AG10803 (cell line): ENCODE measurements at regions not wholly inside any gene's neighbourhood (a gene's known extent, or its start where the extent isn't known, plus 50 kb on each side); places are given as distances from the start of the nearest gene placed in this dataset.
A peak's percentile ranks its signal among the peaks of the same experiment; 100 is the strongest.
"Not testable (repeated sequence)": the region's sequence is repeated elsewhere in the genome, so short reads cannot be mapped to it uniquely, and the experiment has no call there.

Source experiments
- DNase-seq: peaks from one replicate; pipeline ENCODE4 v3.0.0; 2010; ENCODE audit warnings: low read depth
- H3K4me3 ChIP-seq: 2 replicates; pipeline ENCODE4 v1.5.1; 2011; ENCODE audit warnings: mild to moderate bottlenecking, low read length, control low read depth
- CTCF ChIP-seq: conservative IDR thresholded peaks from 2 replicates; pipeline ENCODE4 v1.5.1; 2011; ENCODE audit warnings: mild to moderate bottlenecking, low read length, control low read depth, inconsistent platforms

GRCh38 chr12:25394025-25394424, 143.3 kb upstream of the KRAS start:
- H3K4me3 ChIP-seq = no peak overlapping the region
- no peak for TF ChIP-seq CTCF
- DNase-seq = no peak

DNA sequence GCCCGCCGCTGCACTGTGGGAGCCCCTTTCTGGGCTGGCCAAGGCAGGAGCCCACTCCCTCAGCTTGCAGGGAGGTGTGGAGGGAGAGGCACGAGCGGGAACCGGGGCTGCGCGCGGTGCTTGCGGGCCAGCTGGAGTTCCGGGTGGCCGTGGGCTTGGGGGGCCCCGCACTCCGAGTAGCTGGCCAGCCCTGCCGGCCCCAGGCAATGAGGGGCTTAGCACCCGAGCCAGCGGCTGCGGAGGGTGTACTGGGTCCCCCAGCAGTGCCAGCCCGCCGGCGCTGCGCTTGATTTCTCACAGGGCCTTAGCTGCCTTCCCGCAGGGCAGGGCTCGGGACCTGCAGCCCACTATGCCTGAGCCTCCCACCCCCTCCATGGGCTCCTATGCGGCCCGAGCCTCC, 140.6 kb upstream of the KRAS start:
- not testable (repeated sequence) for H3K4me3 ChIP-seq, DNase-seq

DNA sequence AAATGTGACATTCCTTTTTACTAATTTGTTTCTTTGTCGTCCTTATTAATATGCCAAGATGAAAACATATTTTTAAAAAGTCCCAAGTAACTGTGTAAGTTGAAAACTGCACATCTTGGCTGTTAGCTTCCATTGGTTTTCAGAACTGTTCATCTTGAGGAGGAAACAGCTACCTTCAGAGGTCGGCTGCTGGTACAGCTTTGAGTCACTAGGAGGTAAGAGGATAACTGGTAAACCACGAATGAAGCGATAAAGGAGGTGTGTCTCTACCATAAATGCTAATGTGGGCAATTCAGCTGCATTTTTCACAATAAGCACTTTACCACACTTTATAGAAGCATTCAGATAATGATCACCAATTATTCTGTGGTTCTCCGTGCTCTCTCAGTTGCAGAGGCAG, 137.5 kb upstream of the KRAS start:
- TF ChIP-seq CTCF = no peak
- DNase-seq = no peak
- no peak overlapping the region for H3K4me3 ChIP-seq

- DNase-seq = no peak
- no peak for TF ChIP-seq CTCF
These were observed 137.0 kb upstream of the KRAS start for GRCh38 chr12:25387732-25388050.

DNA sequence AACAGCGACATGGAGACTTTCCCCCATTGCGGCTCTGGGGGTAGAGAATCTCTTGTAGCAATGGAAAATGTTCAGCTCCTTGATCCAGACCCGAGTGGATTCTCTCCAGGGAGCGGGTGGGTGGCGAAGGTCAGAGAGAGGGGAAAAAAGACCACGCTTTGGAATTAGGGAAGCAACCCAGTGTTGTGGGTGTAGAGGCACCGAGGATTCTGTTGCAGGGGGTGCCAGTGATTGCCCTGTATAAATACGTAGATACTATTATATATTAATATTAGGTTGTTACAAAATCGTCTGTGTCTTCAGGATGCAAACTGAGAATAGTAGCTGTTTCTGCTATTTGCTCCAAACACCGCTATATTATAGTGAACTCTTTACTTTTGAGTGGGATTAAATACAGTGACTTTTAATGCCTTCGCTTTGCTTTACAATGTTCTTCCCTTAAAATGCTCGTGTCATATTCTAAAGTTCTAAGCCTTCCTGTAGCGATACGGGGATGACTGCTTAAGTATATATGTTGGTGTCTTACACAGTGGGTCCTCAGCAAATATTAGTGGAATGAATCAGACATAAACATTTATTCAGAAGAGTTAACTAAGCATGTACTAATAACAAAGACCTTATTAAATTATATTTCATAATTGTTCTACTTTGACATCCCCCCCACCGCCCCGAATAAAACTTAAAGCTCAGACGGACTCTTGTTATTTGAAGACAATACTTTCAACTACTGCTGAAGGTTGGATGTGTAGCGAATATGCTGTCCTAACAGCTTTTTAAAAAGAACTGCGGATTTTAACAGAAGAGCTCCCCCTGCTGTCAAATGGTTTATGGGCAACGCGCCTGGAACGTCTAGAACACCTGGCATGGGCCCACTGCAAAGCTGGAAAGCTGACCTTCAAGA, 136.4 kb upstream of the KRAS start:
- peak overlapping the region; percentile 84 for H3K4me3 ChIP-seq
- DNase-seq = peak; percentile 88

More at GRCh38 chr12:25387732-25388050, 137.0 kb upstream of the KRAS start:
- no peak overlapping the region for H3K4me3 ChIP-seq

GRCh38 chr12:25384893-25385248, 134.1 kb upstream of the KRAS start:
- DNase-seq = no peak
- peak overlapping the region; percentile 87 for H3K4me3 ChIP-seq
- no peak for TF ChIP-seq CTCF

More for the DNA sequence above, 136.4 kb upstream of the KRAS start:
- peak; percentile 85 for TF ChIP-seq CTCF

DNA sequence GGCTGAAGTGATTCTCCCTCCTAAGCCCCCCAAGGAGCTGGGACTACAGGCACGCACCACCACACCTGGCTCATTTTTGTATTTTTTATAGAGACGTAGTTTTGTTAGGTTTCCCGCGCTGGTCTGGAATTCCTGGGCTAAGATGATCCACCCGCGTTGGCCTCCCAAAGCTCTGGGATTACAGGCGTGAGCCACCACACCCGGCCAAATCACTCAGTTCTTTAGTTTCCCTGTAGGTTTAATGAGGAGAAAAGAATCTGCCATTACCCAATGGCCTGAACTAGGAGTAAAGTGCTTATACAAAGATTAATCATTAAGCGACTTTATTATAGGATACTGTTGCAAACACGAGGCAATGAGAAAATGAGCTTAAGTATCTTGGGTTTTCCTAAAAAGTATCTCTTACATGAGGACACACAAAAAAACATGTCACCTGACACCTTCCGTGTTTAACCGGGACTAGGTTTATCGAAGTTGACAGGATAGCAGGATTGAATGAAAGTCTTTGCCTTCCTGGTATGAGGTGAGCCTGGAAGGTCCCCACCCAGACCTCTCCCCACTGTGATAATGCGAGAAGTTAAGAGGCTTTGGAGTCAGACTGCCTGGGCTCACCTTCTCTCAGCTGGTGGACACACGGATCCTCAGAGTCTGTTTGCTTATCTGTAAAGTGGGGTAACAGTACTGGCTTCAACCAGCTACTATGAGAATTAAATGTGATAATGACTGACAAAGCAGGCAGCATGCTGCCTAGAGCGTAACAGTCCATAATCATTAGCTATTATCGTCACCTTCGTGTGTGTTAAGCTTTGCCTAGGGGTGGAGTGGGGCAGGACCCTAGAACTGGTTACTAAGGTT, 133.5 kb upstream of the KRAS start:
- TF ChIP-seq CTCF = no peak
- DNase-seq = no peak
- H3K4me3 ChIP-seq = peak overlapping the region; percentile 87
